CD14-positive monocyte (primary cell): ENCODE measurements at regions not wholly inside any gene's neighbourhood (a gene's known extent, or its start where the extent isn't known, plus 50 kb on each side); places are given as distances from the start of the nearest gene placed in this dataset.

Source experiments
- DNase-seq, 3 donors: peaks; one replicate each; pipeline ENCODE4 v3.0.0-alpha.2; 2011 to 2022
- H2AFZ ChIP-seq: 2 replicates; pipeline ENCODE4 v1.6.0; 2012; ENCODE audit warnings: mild to moderate bottlenecking, low read depth, low read length, inconsistent platforms; ENCODE audit not compliant: insufficient read depth, poor library complexity, severe bottlenecking
- H3K27ac ChIP-seq, 2 donors: 1 replicate in 1 of 2; 2 replicates in 1 of 2; pipeline ENCODE4 v1.5.1; 2012 to 2013; ENCODE audit warnings: low read length in 2 of 2, control low read depth in 1 of 2, inconsistent platforms in 1 of 2, low read depth in 1 of 2, mild to moderate bottlenecking in 1 of 2
- H3K27me3 ChIP-seq, 2 donors: one replicate each; pipeline versions ENCODE4 v1.6.0 to v1.6.1; 2011 to 2013; ENCODE audit warnings: low read length in 2 of 2; ENCODE audit not compliant: control insufficient read depth in 2 of 2, insufficient read depth in 2 of 2
- H3K36me3 ChIP-seq, 2 donors: replicated peaks in 1 of 2; 1 replicate in 1 of 2; 2 replicates in 1 of 2; pipeline versions ENCODE4 v1.5.1 to v1.6.1; 2012 to 2013; ENCODE audit warnings: low read length in 2 of 2, control low read depth in 1 of 2, inconsistent platforms in 1 of 2, mild to moderate bottlenecking in 1 of 2; ENCODE audit not compliant: insufficient read depth in 2 of 2, control insufficient read depth in 1 of 2
- H3K4me1 ChIP-seq, 2 donors: 1 replicate in 1 of 2; 2 replicates in 1 of 2; pipeline versions ENCODE4 v1.5.1 to v1.6.1; 2012 to 2013; ENCODE audit warnings: low read length in 2 of 2, control low read depth in 1 of 2, inconsistent platforms in 1 of 2, mild to moderate bottlenecking in 1 of 2, moderate library complexity in 1 of 2; ENCODE audit not compliant: insufficient read depth in 2 of 2, control insufficient read depth in 1 of 2
- H3K4me2 ChIP-seq: replicated peaks from 2 replicates; pipeline ENCODE3; 2012; ENCODE audit warnings: low read length, moderate library complexity, mild to moderate bottlenecking; ENCODE audit not compliant: poor library complexity, severe bottlenecking; ENCODE audit errors: extremely low read depth
- H3K4me3 ChIP-seq, 3 experiments: fragments of 200-600 bp in 1 of 3; sonication (generic) in 1 of 3; replicated peaks in 1 of 3; 1 replicate in 2 of 3; 2 replicates in 1 of 3; pipeline ENCODE4 v1.5.1; 2011 to 2013; ENCODE audit warnings: low read length in 3 of 3, mild to moderate bottlenecking in 3 of 3, control low read depth in 2 of 3, low read depth in 2 of 3, inconsistent platforms in 1 of 3, moderate library complexity in 1 of 3
- H3K79me2 ChIP-seq: 2 replicates; pipeline ENCODE4 v1.6.0; 2012; ENCODE audit warnings: mild to moderate bottlenecking, control low read depth, inconsistent platforms, low read length, moderate library complexity; ENCODE audit not compliant: insufficient read depth
- H3K9ac ChIP-seq: 2 replicates; pipeline ENCODE4 v1.6.0; 2017; ENCODE audit warnings: low read length, mild to moderate bottlenecking; ENCODE audit not compliant: insufficient read depth, poor library complexity, severe bottlenecking
- H3K9me3 ChIP-seq, 2 donors: replicated peaks in 1 of 2; 1 replicate in 1 of 2; 2 replicates in 1 of 2; pipeline versions ENCODE4 v1.5.1 to v1.6.1; 2012 to 2013; ENCODE audit warnings: low read length in 2 of 2, control low read depth in 1 of 2; ENCODE audit not compliant: control insufficient read depth in 1 of 2, insufficient read depth in 1 of 2
- H4K20me1 ChIP-seq: 2 replicates; pipeline ENCODE4 v1.6.0; 2012; ENCODE audit warnings: mild to moderate bottlenecking, low read length, control low read depth, moderate library complexity; ENCODE audit not compliant: insufficient read depth
- H3K27ac Mint-ChIP-seq, 7 donors: one replicate each; pipeline ENCODE4 v1.8.0; 2020; ENCODE audit warnings: mild to moderate bottlenecking in 7 of 7, mixed read lengths in 7 of 7, moderate library complexity in 6 of 7, inconsistent platforms in 2 of 7
- H3K27me3 Mint-ChIP-seq, 3 donors: one replicate each; pipeline ENCODE4 v1.8.0; 2021 to 2022; ENCODE audit warnings: low read depth in 3 of 3, mild to moderate bottlenecking in 3 of 3, mixed read lengths in 3 of 3, moderate library complexity in 3 of 3, inconsistent platforms in 1 of 3
- H3K36me3 Mint-ChIP-seq, 2 donors: one replicate each; pipeline ENCODE4 v1.8.0; 2020; ENCODE audit warnings: mixed read lengths in 2 of 2, inconsistent platforms in 1 of 2, mild to moderate bottlenecking in 1 of 2
- H3K4me1 Mint-ChIP-seq: one replicate; pipeline ENCODE4 v1.8.0; 2020; ENCODE audit warnings: mild to moderate bottlenecking, mixed read lengths
- H3K4me3 Mint-ChIP-seq, 2 donors: one replicate each; pipeline ENCODE4 v1.8.0; 2020; ENCODE audit warnings: mild to moderate bottlenecking in 2 of 2, mixed read lengths in 2 of 2, moderate library complexity in 1 of 2
- H3K9me3 Mint-ChIP-seq, 7 donors: one replicate each; pipeline ENCODE4 v1.8.0; 2020 to 2022; ENCODE audit warnings: mixed read lengths in 7 of 7, mild to moderate bottlenecking in 6 of 7, moderate library complexity in 6 of 7, inconsistent platforms in 2 of 7
- WGBS: methylation state at CpG from one replicate; pipeline ENCODE4 v1.1.5; 2013; ENCODE audit warnings: missing lambda C conversion rate; ENCODE audit not compliant: insufficient coverage; 5-methylcytosine and 5-hydroxymethylcytosine counted together
- intact Hi-C, 2 donors: fragments of 100-400 bp; cut with micrococcal nuclease; formaldehyde crosslinking; loops; one replicate each; pipeline versions ENCODE4 v1.15.0 to v1.15.1; 2023
- TF ChIP-seq, protein P1 (sequence below): fragments of 200-600 bp; IDR thresholded peaks from one replicate; pipeline ENCODE4 v1.8.0; 2022; ENCODE audit warnings: antibody characterized with exemption, mild to moderate bottlenecking

DNA sequence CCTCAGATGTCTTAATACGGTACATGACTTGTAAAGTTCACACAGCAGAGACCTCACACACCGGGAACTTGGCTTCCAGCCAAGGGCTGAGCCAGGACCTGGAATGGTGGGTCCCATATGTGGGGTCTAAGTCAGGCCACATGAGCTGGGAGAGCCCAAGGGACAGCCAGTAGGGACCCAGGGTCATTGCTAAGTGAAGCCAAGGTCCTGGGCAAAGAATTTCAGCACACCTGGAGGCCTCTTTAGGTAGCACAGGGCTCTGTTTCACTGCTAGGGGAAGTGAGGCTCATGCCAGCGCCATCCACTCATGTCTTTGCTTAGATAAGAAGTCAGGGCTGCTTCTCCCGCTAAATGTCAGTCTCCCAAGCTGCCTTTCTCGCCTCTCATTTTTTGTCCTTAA, 116.6 kb upstream of the TLE3 start:
- Mint-ChIP-seq H3K9me3 (no peaks in the 10 kb centered on the region), H3K4me1 (no peaks in the 10 kb centered on the region), H3K36me3 (no peaks in the 10 kb centered on the region), H3K4me3 (no peak overlapping the region), H3K27ac (no peak overlapping the region), H3K27me3 (peaks cover 3 to 11% (median 6%) of the 10 kb centered on the region in 3 donors)
- TF ChIP-seq, protein P1, sequence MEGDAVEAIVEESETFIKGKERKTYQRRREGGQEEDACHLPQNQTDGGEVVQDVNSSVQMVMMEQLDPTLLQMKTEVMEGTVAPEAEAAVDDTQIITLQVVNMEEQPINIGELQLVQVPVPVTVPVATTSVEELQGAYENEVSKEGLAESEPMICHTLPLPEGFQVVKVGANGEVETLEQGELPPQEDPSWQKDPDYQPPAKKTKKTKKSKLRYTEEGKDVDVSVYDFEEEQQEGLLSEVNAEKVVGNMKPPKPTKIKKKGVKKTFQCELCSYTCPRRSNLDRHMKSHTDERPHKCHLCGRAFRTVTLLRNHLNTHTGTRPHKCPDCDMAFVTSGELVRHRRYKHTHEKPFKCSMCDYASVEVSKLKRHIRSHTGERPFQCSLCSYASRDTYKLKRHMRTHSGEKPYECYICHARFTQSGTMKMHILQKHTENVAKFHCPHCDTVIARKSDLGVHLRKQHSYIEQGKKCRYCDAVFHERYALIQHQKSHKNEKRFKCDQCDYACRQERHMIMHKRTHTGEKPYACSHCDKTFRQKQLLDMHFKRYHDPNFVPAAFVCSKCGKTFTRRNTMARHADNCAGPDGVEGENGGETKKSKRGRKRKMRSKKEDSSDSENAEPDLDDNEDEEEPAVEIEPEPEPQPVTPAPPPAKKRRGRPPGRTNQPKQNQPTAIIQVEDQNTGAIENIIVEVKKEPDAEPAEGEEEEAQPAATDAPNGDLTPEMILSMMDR: no peak
- H3K9me3 ChIP-seq: no peaks in the 10 kb centered on the region
- H3K79me2 ChIP-seq: no peaks in the 10 kb centered on the region
- no peaks in the 10 kb centered on the region for H4K20me1 ChIP-seq
- no peak overlapping the region for H3K4me2 ChIP-seq
- WGBS: 62% methylated on average over 3 of the region's 5 CpGs
- H3K9ac ChIP-seq: no peak overlapping the region
- DNase-seq: no peak
- no peak overlapping the region for H3K4me3 ChIP-seq
- no peak overlapping the region for H2AFZ ChIP-seq
- intact Hi-C loops: no loop called here
- no peaks in the 10 kb centered on the region for H3K4me1 ChIP-seq
- no peaks in the 10 kb centered on the region for H3K27me3 ChIP-seq
- no peaks in the 10 kb centered on the region for H3K36me3 ChIP-seq
- no peak overlapping the region for H3K27ac ChIP-seq

DNA sequence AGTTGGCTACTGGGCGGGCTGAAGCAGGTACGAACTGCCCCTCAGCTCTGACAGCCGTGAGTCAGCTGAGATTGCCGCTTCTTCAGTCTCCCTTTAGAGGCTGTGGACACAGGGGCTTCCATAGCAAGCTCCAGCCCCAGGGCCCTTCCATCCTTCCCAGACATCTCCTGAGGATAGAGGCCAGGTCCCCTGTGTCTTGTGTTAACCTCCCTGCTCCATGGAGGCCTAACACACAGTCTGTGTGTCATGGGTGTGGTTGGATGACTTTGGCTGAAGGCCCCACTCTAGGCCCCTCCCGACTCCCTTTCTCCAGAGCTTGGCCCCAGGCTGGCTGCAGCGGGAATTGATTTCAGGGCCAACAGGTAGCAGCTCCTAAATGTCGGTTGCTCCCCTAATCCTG, 116.1 kb upstream of the TLE3 start:
- 99% methylated on average over 5 of the region's 7 CpGs for WGBS
- H3K9me3 Mint-ChIP-seq: no peaks in the 10 kb centered on the region
- no peaks in the 10 kb centered on the region for H3K27me3 ChIP-seq
- H3K79me2 ChIP-seq: no peaks in the 10 kb centered on the region
- no peak overlapping the region for H3K9ac ChIP-seq
- H3K4me3 ChIP-seq: no peak overlapping the region
- TF ChIP-seq, protein P1: no peak
- no peaks in the 10 kb centered on the region for H3K36me3 Mint-ChIP-seq
- no peaks in the 10 kb centered on the region for H3K4me1 ChIP-seq
- peaks cover 3 to 11% (median 8%) of the 10 kb centered on the region in 3 donors for H3K27me3 Mint-ChIP-seq
- H3K4me1 Mint-ChIP-seq: no peaks in the 10 kb centered on the region
- H3K36me3 ChIP-seq: no peaks in the 10 kb centered on the region
- H3K4me3 Mint-ChIP-seq: no peak overlapping the region
- no peak for DNase-seq
- no peak overlapping the region for H3K4me2 ChIP-seq
- no peak overlapping the region for H3K27ac ChIP-seq
- H3K27ac Mint-ChIP-seq: peak overlapping the region in 1 of 7 donors; percentile 21
- no peaks in the 10 kb centered on the region for H3K9me3 ChIP-seq
- no peak overlapping the region for H2AFZ ChIP-seq
- no peaks in the 10 kb centered on the region for H4K20me1 ChIP-seq
- intact Hi-C loops: no loop called here
